Tibial nerve (tissue), 4 donors: ENCODE measurements at regions not wholly inside any gene's neighbourhood (a gene's known extent, or its start where the extent isn't known, plus 50 kb on each side); places are given as distances from the start of the nearest gene placed in this dataset.

ENCODE experiments used
- DNase-seq, 2 donors: peaks; one replicate each; pipeline ENCODE4 v3.0.0-alpha.2; 2019; ENCODE audit warnings: low spot score in 2 of 2
- H3K27ac ChIP-seq, 4 donors: fragments of 200-600 bp; sonication (generic) in 3 of 4; one replicate each; pipeline ENCODE4 v1.5.1; 2017 to 2019; ENCODE audit warnings: mild to moderate bottlenecking in 1 of 4
- H3K27me3 ChIP-seq, 2 donors: fragments of 200-600 bp; sonication (generic) in 1 of 2; one replicate each; pipeline versions ENCODE4 v1.5.1 to v1.6.0; 2017 to 2019
- H3K36me3 ChIP-seq, 3 donors: fragments of 200-600 bp; sonication (generic); one replicate each; pipeline ENCODE4 v1.5.1; 2018 to 2019
- H3K4me1 ChIP-seq, 4 donors: fragments of 200-600 bp; sonication (generic) in 3 of 4; one replicate each; pipeline ENCODE4 v1.5.1; 2017 to 2019
- H3K4me3 ChIP-seq, 4 donors: fragments of 200-600 bp; sonication (generic) in 3 of 4; one replicate each; pipeline ENCODE4 v1.5.1; 2017 to 2019; ENCODE audit warnings: mild to moderate bottlenecking in 1 of 4, moderate library complexity in 1 of 4
- H3K9me3 ChIP-seq, 4 donors: fragments of 200-600 bp; sonication (generic) in 3 of 4; one replicate each; pipeline ENCODE4 v1.5.1; 2017 to 2019
- CTCF ChIP-seq, 5 experiments: fragments of 200-600 bp in 3 of 5; fragments of 450-650 bp in 2 of 5; sonication (generic) in 3 of 5; IDR thresholded peaks; one replicate each; pipeline ENCODE4 v1.5.1; 2016 to 2019; ENCODE audit warnings: antibody characterized with exemption in 5 of 5, mild to moderate bottlenecking in 3 of 5, moderate library complexity in 2 of 5
- EP300 ChIP-seq, 2 donors: sonication (generic); formaldehyde crosslinking; IDR thresholded peaks; one replicate each; pipeline ENCODE4 v1.6.1; 2017; ENCODE audit warnings: antibody characterized with exemption in 2 of 2, mild to moderate bottlenecking in 1 of 2
- POLR2A ChIP-seq, 2 donors: fragments of 450-650 bp; IDR thresholded peaks; one replicate each; pipeline ENCODE4 v1.6.1; 2017; ENCODE audit warnings: antibody characterized with exemption in 2 of 2, mild to moderate bottlenecking in 2 of 2, moderate library complexity in 2 of 2
- WGBS, 2 donors: methylation state at CpG; one replicate each; pipeline ENCODE4 v1.1.5; 2018; 5-methylcytosine and 5-hydroxymethylcytosine counted together

DNA sequence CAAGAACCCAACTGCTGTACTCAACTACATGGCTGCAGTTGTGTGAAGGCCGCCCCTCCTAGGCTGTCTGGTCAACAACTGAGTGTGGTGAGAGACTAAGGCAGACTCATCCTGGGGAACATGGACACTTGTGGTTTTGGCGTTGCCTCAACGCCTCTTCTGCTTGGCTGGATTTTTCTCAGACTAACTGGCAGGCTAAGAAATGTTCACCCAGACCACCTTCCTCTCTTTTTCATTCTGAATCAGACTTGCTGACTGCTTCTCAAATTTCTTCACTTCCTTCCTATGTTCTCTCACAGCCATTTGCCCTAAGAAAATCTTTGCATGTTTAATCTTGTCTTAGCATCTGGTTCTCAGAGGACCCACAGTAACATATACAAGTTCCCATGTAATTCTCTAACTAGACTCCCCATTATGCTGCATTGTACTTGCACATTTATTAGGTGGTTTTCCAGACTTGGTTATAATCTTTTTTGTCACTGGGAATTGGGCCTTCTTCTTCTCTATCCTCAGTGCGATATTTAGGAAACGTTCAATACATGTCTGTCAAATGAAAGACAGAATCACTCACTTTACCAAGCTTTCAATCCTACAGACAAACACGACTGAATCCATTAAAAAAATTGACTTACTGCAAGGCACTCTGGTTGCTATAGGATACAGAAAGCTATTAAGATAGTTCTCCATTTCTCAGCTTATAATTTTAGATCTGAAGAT, 327.6 kb downstream of the CCER1 start:
- Histone ChIP-seq H3K9me3 (no peaks in the 10 kb centered on the region), H3K27me3 (no peaks in the 10 kb centered on the region), H3K4me3 (no peak overlapping the region), H3K4me1 (no peaks in the 10 kb centered on the region), H3K36me3 (no peaks in the 10 kb centered on the region), H3K27ac (no peak overlapping the region)
- 84 to 87% methylated on average over 6 of the region's 6 CpGs for WGBS, 2 donors
- TF ChIP-seq POLR2A (IDR thresholded peaks at IDR 0.05) = no peak
- TF ChIP-seq EP300 (IDR thresholded peaks at IDR 0.05) = no peak
- no peak for DNase-seq

DNA sequence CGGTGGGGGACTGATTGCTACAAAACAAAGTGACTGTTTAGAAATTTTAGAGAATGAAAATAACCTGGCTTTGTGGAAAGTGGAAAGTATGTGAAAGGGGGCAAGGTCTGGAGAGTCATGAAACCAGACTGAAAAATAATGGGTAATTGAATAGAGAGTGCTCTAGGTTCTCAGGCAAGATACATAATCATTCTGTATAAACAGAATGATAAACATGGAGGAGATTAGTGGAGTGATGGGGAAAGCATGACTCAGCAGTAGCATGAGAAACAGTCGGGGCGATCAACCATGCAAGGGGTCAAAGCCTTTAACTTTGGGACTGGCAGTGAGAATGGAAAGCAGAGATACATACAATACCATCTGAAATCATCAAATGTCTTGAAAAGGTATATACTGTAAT, 332.5 kb downstream of the CCER1 start:
- no peaks in the 10 kb centered on the region for H3K27me3 ChIP-seq
- no peaks in the 10 kb centered on the region for H3K36me3 ChIP-seq
- H3K9me3 ChIP-seq = no peaks in the 10 kb centered on the region
- H3K4me1 ChIP-seq = no peaks in the 10 kb centered on the region
- no peak for DNase-seq
- WGBS, 2 donors = 51 to 54% methylated on average over 3 of the region's 3 CpGs
- H3K27ac ChIP-seq = no peak overlapping the region
- H3K4me3 ChIP-seq = no peak overlapping the region
- no peak for TF ChIP-seq EP300 (IDR thresholded peaks at IDR 0.05)
- TF ChIP-seq CTCF (IDR thresholded peaks at IDR 0.05) = no peak
- no peak for TF ChIP-seq POLR2A (IDR thresholded peaks at IDR 0.05)

DNA sequence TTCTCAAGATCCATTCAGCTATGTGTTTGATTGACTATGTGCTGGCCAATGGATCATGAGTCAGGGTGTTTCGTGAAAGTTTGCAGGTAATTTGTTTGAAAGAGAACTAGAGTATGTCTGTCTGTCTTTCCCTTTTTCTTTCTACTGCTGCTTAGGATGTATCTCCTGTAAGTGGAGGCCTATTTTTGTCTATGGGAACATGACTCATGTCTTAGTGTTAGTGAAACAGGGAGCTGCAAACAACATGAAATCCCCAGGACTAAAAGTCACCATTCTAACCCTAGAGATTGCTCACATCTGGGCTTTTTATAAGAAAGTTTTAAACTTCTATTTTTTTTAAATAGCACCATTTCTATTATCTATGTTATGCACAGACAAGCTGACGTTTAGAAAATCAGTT, 333.0 kb downstream of the CCER1 start:
- no peaks in the 10 kb centered on the region for H3K36me3 ChIP-seq
- no peak for DNase-seq
- H3K27ac ChIP-seq = no peak overlapping the region
- H3K9me3 ChIP-seq = no peaks in the 10 kb centered on the region
- H3K27me3 ChIP-seq = no peaks in the 10 kb centered on the region
- WGBS, 2 donors = 70 to 78% methylated on average over 2 of the region's 2 CpGs
- H3K4me1 ChIP-seq = no peaks in the 10 kb centered on the region
- TF ChIP-seq CTCF (IDR thresholded peaks at IDR 0.05) = no peak
- no peak for TF ChIP-seq POLR2A (IDR thresholded peaks at IDR 0.05)
- no peak for TF ChIP-seq EP300 (IDR thresholded peaks at IDR 0.05)
- no peak overlapping the region for H3K4me3 ChIP-seq

DNA sequence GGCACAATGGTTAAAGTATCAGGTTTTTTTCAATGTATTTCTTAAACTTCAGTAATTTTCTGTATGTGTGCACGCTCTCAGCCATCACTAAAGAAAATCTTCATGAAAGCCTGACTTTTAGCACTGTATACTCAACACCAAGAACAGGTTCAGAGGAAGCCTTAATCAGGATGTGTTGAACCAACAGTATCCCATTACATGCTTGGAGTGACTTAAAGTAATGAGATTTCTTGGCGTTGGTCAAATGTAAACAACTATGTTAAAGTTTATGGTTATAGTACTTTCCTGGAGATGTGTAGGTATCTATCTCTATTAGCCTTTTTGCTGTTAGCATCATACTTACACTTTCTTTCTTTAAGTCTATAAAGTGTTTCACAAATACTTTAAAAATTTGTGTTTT, 335.0 kb downstream of the CCER1 start:
- Histone ChIP-seq H3K27me3 (no peaks in the 10 kb centered on the region), H3K27ac (no peak overlapping the region), H3K4me1 (no peaks in the 10 kb centered on the region), H3K4me3 (no peak overlapping the region), H3K36me3 (no peaks in the 10 kb centered on the region), H3K9me3 (no peaks in the 10 kb centered on the region)
- no peak for TF ChIP-seq CTCF (IDR thresholded peaks at IDR 0.05)
- WGBS, 2 donors = 86 to 90% methylated on average over 2 of the region's 2 CpGs
- no peak for DNase-seq

DNA sequence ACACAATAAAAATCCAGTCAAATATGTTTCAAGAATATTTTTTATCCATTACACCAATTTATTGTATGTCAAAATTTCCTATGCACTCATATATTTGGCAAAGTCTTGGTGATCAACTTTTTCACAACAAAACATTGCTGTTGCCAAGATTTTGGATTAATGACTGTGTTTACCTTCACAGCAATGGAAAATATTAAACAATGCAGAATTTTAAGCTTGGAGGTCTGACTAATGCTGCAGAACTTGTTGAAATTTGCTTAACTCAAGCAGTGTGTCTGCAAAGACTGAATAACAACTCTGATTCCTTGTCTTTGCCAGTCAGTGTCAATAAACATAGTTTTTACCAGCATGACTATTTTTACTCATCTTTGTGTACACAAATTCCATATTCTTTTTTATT, 336.4 kb downstream of the CCER1 start:
- Histone ChIP-seq H3K4me3 (no peak overlapping the region), H3K27ac (no peak overlapping the region), H3K27me3 (no peaks in the 10 kb centered on the region), H3K4me1 (no peaks in the 10 kb centered on the region), H3K9me3 (no peaks in the 10 kb centered on the region), H3K36me3 (no peaks in the 10 kb centered on the region)
- TF ChIP-seq CTCF (IDR thresholded peaks at IDR 0.05) (no peak), POLR2A (IDR thresholded peaks at IDR 0.05) (no peak), EP300 (IDR thresholded peaks at IDR 0.05) (no peak)
- DNase-seq = no peak

- no peak for DNase-seq
- Histone ChIP-seq H3K4me3 (no peak overlapping the region), H3K27ac (no peak overlapping the region), H3K27me3 (no peaks in the 10 kb centered on the region), H3K36me3 (no peaks in the 10 kb centered on the region), H3K9me3 (no peaks in the 10 kb centered on the region), H3K4me1 (no peaks in the 10 kb centered on the region)
- no peak for TF ChIP-seq EP300 (IDR thresholded peaks at IDR 0.05)
- TF ChIP-seq POLR2A (IDR thresholded peaks at IDR 0.05) = no peak
- no peak for TF ChIP-seq CTCF (IDR thresholded peaks at IDR 0.05)
Measured at GRCh38 chr12:90611891-90612290, 343.1 kb downstream of the CCER1 start.
